Right kidney (tissue), 1 donor: ENCODE measurements at regions not wholly inside any gene's neighbourhood (a gene's known extent, or its start where the extent isn't known, plus 50 kb on each side); places are given as distances from the start of the nearest gene placed in this dataset.

Source experiments
- DNase-seq: peaks from one replicate; pipeline ENCODE4 v3.0.0-alpha.2; 2016

- DNase-seq = no peak
These were observed 330.6 kb upstream of the MARCKS start for GRCh38 chr6:113526553-113526952.

GRCh38 chr6:113526995-113527394 is 330.1 kb upstream of the MARCKS start:
- DNase-seq = no peak

DNA sequence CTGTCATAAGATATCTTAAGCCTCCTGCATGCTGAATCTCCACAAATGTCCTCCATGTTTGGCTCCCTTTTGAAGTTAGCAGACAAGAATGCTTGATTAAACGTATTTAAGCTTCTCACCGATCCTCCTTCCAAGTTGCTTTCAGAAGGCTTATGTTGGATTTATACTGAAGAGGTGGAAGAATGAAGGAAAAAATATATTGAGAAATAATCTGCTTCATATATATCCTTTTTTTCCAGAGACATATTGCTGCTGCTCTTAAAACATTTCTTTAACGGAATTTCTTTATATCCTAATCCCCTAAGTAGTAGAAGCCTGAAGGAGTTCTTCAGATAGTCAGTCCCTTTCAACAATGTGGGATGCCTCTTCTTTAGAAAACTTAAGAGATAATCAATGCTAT is 329.0 kb upstream of the MARCKS start:
- DNase-seq = no peak

GRCh38 chr6:113529196-113529595 is 327.9 kb upstream of the MARCKS start:
- DNase-seq = no peak

- no peak for DNase-seq
These were observed 327.3 kb upstream of the MARCKS start for GRCh38 chr6:113529879-113530278.

DNA sequence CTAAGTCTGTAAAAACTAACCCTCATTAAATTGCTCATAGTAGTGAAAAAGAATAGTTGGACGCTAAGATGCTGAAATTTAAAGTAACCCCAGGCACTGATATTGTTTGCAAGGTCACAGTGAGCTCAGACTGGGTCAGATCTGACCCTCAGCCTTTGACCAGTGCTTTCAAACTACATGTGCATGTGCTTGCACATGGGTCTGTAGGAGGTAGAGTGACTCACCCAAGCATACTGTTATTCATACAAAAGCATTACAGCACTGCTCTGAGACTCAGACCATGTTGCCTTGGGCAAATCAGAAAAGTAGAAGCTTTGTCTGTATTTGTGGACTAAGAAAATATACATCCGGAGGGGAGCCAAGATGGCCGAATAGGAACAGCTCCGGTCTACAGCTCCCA is 326.4 kb upstream of the MARCKS start:
- no peak for DNase-seq

DNA sequence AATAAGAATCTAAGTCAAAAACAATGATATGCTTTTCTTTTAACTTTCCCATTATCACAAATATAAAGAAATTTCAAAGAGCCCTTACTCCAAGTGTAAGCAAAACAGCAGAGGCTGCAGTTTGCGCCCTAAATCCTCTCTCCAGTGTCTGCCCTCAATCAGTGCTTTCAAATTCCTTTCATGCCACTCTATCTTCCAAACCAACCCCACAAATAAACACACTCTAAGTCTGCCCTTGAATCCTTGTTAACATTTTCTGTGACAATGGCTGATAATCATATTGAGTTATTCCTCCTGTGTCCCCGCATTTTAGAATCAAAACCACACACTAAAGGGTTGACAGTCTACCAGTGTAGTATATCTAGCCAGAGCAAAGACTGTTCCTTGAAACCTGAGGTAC is 317.9 kb upstream of the MARCKS start:
- DNase-seq = no peak

- DNase-seq = no peak
These were observed 317.5 kb upstream of the MARCKS start for GRCh38 chr6:113539623-113540022.

GRCh38 chr6:113540466-113540865 is 316.7 kb upstream of the MARCKS start:
- no peak for DNase-seq

GRCh38 chr6:113551168-113551567 is 306.0 kb upstream of the MARCKS start:
- DNase-seq = no peak

GRCh38 chr6:113556775-113557174 is 300.4 kb upstream of the MARCKS start:
- no peak for DNase-seq

GRCh38 chr6:113558431-113558830 is 298.7 kb upstream of the MARCKS start:
- DNase-seq = no peak

GRCh38 chr6:113558966-113559365 is 298.2 kb upstream of the MARCKS start:
- DNase-seq = no peak

GRCh38 chr6:113560376-113560775 is 296.8 kb upstream of the MARCKS start:
- DNase-seq = no peak

DNA sequence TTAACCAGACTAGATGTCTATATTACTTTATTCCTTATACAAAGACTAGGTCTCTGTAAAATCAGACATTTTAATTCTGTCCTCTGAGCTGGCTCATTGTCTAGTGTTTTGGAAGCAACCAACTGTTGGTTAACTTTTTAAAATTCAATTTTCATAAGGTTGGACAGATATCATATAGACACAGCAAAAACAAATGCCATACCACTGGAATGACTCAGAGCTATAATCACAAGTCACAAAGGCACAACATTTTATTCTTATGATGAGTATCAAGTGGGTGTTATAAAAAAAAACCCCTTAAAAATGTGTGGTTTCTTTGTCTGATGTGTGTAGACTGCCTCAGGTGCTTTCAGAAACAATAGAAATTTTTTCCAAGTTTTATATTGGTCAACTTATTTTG is 296.2 kb upstream of the MARCKS start:
- no peak for DNase-seq

GRCh38 chr6:113562248-113562647 is 294.9 kb upstream of the MARCKS start:
- DNase-seq = no peak

DNA sequence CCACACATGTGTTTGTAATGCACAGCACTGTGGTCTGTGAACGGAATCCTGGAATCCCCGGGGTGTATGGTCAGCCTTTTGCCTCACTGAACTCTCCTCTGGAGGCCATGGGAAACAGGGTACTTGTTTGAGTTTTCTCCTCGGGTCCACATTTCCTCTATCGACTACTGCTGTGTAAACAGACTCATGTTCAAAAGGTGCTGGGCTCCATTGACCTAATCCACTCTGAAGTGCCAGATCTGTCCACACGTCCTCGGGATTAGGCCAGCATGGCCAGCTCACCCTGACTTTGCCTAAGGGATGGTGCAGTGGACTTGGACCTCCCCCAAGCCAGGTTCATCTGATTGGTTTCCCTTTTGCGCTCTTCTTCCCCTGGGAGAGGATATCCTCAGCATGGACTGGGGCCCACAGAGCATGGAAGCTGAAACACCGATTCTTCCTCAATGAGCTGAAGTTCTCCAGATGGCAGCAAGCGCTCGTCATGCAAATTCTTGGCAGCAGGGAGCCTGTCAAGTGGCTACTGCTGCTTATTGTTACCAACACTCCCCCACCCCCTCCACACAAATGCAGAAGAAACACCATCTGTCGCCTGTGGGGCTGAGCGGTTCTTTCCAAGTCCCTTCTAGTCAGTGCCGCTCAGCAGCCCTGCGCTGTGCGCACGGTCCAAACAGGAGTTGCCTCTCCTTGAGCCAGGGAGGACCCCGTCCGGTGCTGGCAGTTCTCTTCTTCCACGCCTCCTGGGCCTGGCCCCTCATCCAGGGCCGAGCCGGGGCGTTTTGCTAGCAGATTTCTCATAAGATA is 292.6 kb upstream of the MARCKS start:
- DNase-seq = peak; percentile 65

GRCh38 chr6:113565306-113565705 is 291.8 kb upstream of the MARCKS start:
- no peak for DNase-seq

DNA sequence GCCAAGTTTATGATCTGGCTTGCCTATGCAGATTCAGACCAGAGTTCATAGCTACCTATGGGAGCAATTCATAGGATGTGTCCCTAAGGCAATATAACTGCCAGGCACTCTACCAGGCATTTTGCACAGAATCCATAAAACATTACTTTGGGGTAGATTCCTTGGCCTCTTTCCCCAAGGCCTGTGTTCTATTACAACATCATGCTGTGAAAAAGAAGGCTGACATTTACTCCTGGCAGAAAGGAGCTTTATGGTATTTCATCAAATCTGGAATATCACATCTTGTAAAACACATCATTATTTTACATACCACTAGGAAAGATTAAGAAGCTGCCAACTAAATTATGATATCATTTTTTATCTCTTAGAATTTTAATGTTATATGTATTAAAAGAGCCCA is 287.0 kb upstream of the MARCKS start:
- no peak for DNase-seq

- DNase-seq = no peak
These were observed 286.5 kb upstream of the MARCKS start for GRCh38 chr6:113570641-113571040.

DNA sequence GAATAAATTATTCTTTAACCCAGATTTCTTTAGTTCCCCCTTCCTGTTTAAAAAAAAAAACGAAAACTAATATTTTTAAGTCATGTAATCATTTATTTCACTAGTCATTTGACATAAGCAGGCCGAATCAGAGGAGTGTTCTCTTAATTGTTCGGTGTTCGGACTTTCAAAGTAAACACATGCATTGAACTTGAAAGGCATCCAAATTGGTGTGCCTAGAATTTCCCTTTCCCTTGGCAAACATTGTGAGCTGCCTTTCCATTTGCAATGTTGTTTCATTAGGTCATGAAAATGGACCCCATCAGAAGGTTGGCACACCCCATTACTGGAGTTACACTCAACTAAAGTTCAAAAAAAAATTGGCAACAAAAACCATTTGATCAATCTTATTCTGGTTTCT is 283.0 kb upstream of the MARCKS start:
- no peak for DNase-seq

DNA sequence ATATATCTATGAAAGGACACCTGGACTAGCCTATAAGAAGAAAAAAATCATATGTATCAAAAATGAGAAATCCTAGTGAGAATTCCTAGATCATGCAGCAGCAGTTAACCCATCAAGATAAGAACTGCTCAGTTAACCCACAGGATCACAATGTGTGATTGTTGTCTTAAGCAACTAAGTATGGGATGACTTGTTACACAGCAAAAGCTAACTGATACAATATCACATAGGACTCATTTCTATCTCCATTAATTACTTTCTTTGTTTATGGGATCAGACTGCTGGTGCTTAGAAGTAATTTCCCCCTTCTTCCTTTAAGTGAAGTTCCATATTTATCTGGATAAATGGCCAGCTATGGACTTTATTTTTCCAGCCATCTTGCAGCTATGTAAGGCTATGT is 280.8 kb upstream of the MARCKS start:
- DNase-seq = no peak

- no peak for DNase-seq
These were observed 278.5 kb upstream of the MARCKS start for GRCh38 chr6:113578691-113579090.

- no peak for DNase-seq
These were observed 272.4 kb upstream of the MARCKS start for GRCh38 chr6:113584767-113585166.

GRCh38 chr6:113585246-113585645 is 271.9 kb upstream of the MARCKS start:
- DNase-seq = no peak
